Left colon (tissue), 2 donors: ENCODE measurements at regions not wholly inside any gene's neighbourhood (a gene's known extent, or its start where the extent isn't known, plus 50 kb on each side); places are given as distances from the start of the nearest gene placed in this dataset.
A peak's percentile ranks its signal among the peaks of the same experiment; 100 is the strongest.
"Not testable (repeated sequence)": the region's sequence is repeated elsewhere in the genome, so short reads cannot be mapped to it uniquely, and the experiment has no call there.

Experiments used
- ATAC-seq: fragments of 200-7000 bp; cut with Tn5 transposase; one replicate; pipeline ENCODE4 v1.9.1; 2020; ENCODE audit warnings: mild to moderate bottlenecking, moderate library complexity
- DNase-seq, 2 donors: peaks; one replicate each; pipeline ENCODE4 v3.0.0-alpha.2; 2020
- intact Hi-C, 2 donors: fragments of 100-400 bp; cut with DNase I in 1 of 2; cut with micrococcal nuclease in 1 of 2; formaldehyde crosslinking; loops; one replicate each; pipeline versions ENCODE4 v1.11.2 to v1.14.0; 2022; cut with DNase I, micrococcal nuclease
- donor health status: DM: no; HTN: no; CAD: no.
- donor health status: DM: yes; HTN: yes; CAD: no.

- no peak for DNase-seq
- intact Hi-C loops, result loop anchor here in 1 of 2 donors (5.0 kb wide), 1 partner anchor 94 kb away; no protein-coding TSS in a partner anchor
- peak; percentile 34 for ATAC-seq
Measured at GRCh38 chrX:9352694-9353411, 112.0 kb upstream of the TBL1X start.

GRCh38 chrX:9354918-9355317 lies 109.9 kb upstream of the TBL1X start:
- intact Hi-C loops, result loop anchor here in 1 of 2 donors (5.0 kb wide), 1 partner anchor 92 kb away; no protein-coding TSS in a partner anchor
- DNase-seq (no peak), ATAC-seq (no peak)

- ATAC-seq, result no peak
- intact Hi-C loops, result no loop called here
Measured at GRCh38 chrX:9355739-9356138, 109.1 kb upstream of the TBL1X start.

DNA sequence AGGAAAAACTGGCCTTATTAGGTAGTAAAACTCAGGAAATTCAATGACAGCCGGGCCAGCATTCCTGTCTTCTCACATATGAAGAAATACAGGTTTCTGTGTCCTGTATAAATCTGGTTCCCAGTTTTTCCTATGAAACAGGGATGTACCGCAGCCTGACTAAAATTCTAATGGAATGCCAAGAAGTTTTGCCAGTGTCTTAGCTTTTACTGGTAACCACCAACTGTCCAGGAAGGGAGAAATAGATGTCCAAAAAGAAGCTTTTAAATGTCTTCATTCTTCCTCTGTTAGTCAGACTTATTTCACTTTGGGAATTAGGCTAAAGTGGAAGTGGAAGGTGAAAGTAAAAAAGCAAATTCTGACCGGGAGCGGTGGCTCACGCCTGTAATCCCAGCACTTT lies 108.0 kb upstream of the TBL1X start:
- ATAC-seq (no peak), DNase-seq (no peak)
- intact Hi-C loops, result no loop called here

More at GRCh38 chrX:9355739-9356138, 109.1 kb upstream of the TBL1X start:
- no peak for DNase-seq

DNA sequence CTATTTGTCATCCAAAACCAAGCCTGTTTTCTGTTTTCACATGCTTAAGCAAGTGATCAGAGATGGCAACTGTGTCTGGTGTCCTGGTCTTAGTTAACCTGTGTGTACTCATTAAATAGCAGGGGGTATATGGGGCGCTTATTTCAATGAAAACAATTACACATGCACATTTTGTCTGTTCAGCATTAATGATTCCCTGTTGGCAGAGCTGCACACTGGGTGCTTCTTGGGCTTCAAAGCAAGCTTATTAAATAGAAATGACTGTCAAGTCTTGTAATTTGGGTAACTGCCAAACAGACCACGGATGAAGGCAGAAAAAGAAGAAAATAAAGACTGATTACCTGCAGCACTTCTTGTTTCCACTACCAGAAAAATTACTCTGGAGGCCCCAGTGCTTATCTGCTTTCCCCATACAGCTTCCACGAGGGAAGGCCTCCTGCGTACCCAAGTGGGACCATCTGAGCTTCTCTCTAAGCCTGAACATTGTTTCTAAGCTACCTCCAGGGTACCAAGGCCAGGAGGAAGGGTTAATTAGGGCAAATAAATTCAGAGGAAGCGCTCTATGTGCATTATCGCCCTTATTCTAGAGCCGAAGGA lies 107.2 kb upstream of the TBL1X start:
- DNase-seq, result no peak
- ATAC-seq, result no peak
- intact Hi-C loops, result no loop called here

DNA sequence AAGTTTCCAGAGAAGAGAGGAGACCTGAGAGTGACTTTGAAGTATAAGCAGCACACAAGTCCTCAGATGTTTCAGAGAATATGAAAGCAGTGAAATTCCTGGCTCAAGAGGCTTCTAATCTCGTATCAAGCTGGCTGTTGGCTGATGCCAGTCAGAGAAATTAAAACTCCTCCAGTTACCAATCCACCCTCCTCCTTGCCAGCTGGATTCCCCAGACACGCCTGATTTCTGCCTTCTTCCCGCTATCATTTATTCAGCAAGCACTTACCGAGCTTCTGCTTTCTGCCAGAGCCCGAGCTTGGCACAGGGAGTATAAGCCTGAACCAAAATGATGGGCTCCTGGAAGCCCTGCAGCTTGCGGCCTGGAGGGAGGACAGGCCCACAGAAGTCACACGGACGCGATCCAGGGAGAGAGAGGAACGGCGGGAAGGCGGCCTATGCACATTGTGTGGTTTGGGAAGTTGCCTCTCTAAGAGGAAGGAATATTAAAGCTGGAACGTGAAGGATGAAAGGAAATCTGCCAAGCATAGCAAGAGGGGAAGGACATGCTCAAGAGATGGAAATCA lies 102.4 kb upstream of the TBL1X start:
- intact Hi-C loops, result no loop called here
- DNase-seq (no peak), ATAC-seq (no peak)

DNA sequence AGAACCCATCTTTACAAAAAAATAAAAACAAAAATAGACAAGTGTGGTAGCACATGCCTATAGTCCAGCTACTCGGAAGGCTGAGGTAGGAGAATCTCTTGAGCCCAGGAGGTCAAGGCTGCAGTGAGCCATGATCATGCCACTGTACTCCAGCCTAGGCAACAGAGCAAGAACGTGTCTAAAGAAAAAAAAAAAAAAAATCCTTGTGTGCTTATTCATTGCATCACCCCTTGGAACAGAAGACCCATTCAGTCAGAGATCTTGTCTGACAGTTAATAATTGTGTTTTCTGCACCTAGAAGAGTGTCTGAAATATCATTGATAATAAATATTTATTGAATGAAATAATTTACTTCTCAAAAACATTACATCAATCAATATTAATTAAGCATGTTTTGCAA lies 97.4 kb upstream of the TBL1X start:
- no peak for ATAC-seq
- intact Hi-C loops, result no loop called here
- DNase-seq, result no peak

DNA sequence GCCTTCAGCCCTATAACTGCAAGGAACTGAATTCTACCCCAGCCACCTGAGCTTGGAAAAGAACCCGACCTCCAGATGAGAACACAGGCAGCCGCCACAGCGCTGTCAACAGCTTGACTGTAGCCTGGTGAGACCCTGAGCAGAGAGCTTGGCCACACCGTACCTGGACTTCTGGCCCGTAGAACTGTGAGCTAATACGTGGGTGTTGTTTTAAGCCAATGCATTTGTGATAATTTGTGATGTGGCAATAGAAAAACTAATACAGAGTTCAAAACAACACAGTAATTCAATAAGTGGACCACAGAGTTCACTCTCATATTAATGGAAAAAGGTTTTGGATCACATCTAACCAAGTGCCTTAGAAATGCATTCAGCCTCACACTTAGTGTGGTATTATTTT lies 96.6 kb upstream of the TBL1X start:
- intact Hi-C loops, result no loop called here
- DNase-seq (no peak), ATAC-seq (no peak)

DNA sequence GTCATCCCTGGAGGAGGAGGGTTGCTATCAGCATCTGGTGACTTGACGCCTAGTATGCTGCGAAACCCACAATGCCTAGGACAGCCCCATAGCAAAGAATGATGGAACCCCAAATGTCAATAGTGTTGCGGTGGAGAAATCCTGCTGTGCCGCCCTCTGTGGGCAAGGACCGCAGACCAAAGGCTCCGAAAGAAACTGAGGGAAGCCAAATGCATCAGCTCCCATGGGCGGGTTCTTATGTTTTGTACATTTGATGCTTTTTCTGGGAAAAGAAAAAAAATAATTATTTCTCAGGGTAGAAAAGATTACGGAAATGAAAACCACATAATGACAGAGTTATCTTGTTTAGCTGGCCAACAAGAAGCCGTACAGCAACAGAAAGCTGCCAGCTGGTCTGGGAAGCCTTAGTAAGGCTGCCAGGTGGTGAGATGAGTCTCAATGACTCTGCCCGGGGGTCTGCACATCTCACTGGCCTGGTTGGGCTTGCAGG lies 95.0 kb upstream of the TBL1X start:
- DNase-seq, result no peak
- intact Hi-C loops, result no loop called here
- no peak for ATAC-seq

GRCh38 chrX:9370893-9371292 lies 94.0 kb upstream of the TBL1X start:
- intact Hi-C loops, result no loop called here
- ATAC-seq (no peak), DNase-seq (no peak)

DNA sequence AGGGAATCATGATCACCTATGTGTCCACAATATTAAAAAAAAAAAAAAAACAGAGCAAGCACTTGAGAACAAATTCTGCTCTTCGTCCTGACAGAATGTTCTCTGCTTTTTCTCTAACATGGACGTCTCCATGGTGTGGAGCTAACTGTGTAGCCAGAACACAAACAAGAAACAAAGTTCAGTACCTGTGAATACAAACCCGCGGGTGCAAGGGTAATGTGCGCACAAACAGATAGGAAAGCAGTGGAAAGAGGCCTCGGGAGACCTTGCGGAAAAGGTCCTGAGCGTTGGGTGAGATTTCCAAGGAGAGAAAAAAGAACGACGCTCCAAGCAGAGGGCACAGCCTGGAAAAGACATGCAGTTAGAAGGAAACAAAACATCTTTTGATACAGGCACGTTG lies 92.0 kb upstream of the TBL1X start:
- intact Hi-C loops, result no loop called here
- DNase-seq, result no peak
- no peak for ATAC-seq

DNA sequence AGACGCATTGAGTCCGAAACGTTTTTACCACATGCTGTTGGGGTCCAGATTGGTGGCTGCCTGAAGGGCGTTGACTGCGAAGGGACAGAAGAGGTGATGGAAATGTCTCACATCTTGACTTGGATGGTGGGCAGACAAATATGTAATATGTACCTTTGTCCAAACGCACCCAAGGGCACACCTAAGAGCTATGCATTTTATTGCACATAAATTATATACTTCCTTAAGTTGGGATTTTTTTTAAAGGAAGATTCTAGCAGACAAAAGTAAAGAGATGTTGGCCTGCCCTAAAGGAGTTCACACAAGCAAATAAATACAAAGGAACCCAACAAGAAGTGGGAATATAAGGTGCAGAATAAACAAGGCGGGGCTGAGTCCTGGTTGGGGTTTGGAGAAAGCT lies 91.1 kb upstream of the TBL1X start:
- DNase-seq, result no peak
- peak; percentile 84 for ATAC-seq
- intact Hi-C loops, result no loop called here

DNA sequence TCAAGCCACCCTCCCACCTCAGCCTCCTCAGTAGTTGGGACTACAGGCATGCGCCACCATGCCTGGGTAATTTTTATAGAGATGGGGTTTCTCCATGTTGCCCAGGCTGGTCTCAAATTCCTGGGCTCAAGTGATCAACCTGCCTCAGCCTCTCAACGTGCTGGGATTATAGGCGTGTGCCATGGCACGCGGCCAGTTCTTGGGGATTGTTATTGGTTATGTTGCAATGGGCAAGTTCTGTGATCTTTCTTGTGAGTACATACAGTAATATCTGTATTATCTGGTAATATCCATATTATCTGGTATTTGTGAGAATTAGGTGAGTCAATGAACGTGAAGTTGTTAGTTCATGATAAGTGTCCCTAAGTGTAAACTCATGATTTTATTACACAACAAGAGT lies 90.3 kb upstream of the TBL1X start:
- peak; percentile 77 for ATAC-seq
- intact Hi-C loops, result no loop called here
- DNase-seq, result peak; percentile 60 to 72

GRCh38 chrX:9376111-9376510 lies 88.7 kb upstream of the TBL1X start:
- DNase-seq (no peak), ATAC-seq (no peak)
- intact Hi-C loops, result no loop called here

DNA sequence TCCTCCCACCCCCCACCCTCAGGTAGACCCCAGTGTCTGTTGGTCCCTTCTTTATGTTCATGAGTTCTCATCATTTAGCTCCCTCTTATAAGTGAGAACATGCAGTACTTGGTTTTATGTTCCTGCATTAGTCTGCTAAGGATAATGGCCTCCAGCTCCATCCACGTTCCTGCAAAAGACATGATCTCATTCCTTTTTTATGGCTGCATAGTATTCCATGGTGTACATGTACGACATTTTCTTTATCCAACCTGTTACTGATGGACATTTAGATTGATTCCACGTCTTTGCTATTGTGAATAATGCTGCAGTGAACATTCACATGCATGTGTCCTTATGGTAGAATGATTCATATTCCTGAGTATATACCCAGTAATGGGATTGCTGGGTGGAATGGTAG lies 87.6 kb upstream of the TBL1X start:
- DNase-seq, intact Hi-C loops, ATAC-seq: not testable (repeated sequence)

- peak; percentile 7 for ATAC-seq
- DNase-seq, result peak in 1 of 2 donors; percentile 23
- intact Hi-C loops, result no loop called here
Measured at GRCh38 chrX:9378980-9379696, 85.7 kb upstream of the TBL1X start.

DNA sequence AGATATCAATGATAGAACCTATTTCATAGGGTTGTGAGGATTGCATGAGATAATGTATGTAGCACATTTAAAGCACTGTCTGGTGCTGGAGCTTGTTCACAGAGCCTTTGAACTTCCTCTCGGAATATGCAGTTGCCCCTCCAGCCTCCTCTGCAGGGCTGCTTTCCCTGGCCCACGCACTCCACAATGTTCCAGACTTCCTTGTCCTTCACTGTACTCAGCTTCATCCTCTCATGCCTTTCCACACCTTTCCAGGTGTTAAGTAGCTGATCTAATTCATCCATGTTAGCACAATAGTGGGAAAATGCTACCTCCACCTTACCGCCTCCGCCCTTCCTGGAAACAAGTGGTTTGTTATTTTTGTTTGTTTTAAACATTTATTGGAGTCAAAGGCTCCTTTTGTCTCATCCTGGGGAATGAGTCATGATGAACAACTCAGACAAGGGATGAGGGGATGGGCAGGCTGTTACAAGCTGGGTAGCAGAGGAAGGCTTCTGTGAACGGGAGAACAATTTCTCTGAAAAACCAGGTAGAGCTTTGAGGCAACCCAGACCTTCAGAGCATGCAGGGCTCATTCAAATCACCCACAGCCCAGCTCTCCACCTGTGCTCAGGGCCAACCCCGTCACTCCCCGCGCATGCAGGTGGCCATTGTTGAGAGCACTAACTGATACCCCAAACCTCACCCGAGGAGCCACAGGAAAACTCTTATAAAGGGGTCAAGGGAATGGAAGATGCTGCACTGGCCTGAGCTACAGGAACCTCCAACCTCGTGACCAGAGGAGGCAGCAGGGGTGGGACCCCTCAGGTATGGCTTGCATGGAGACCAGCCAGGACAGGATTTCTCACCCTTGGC lies 84.9 kb upstream of the TBL1X start:
- DNase-seq (peak; percentile 28 to 41), ATAC-seq (peak; percentile 95)
- intact Hi-C loops, result no loop called here

DNA sequence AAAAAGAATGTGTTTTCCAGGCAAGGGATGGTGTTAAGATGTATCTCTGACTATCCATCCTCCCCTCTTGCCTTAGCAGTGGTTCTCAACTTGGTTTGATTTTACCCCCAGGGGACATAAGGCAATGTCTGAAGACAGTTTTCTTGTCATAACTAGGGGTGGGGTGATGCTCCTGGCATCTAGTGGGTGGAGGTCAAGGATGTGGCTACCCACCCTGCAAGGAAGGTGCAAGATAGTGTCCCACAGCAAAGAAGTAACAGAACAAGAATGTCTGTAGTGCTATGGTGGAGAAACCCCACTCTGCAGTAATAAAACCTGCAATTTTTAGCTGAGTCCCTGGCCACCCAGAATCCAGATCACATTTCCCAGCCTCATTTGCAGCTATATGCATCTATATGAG lies 81.2 kb upstream of the TBL1X start:
- DNase-seq (no peak), ATAC-seq (no peak)
- intact Hi-C loops, result no loop called here

- DNase-seq, result no peak
- no peak for ATAC-seq
- intact Hi-C loops, result no loop called here
Measured at GRCh38 chrX:9388450-9388849, 76.4 kb upstream of the TBL1X start.
